ENCODE measurements at regions not wholly inside any gene's neighbourhood (a gene's known extent, or its start where the extent isn't known, plus 50 kb on each side); places are given as distances from the start of the nearest gene placed in this dataset.
"Not testable (repeated sequence)": the region's sequence is repeated elsewhere in the genome, so short reads cannot be mapped to it uniquely, and the experiment has no call there.

DNA sequence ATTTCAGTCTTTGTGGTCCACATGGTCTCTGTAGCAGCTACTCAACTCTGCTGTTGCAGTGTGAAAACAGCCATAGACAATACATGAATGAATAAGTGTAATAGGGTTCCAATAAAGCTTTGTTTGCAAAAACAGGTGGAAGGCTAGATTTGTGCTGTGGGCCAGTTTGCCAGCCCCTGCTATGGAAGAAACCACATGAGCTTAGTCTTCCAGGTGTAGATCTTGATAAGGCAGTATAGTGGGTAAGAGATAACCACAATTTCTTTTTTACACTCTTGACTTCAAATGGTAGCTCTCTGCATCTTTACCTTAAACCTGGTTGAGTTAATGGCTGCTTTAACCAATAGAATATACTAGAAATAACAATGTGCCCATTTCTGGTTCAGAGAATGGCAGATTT, 135.0 kb upstream of the PALS2 start:
- H3K4me3 ChIP-seq (ENCODE audit: severe bottlenecking) = no peak overlapping the region
- DNase-seq (ENCODE audit: low spot score) = no peak
- H3K36me3 ChIP-seq (ENCODE audit: low read depth) = no peaks in the 10 kb centered on the region
- no peak for TF ChIP-seq CTCF (IDR thresholded peaks at IDR 0.05; ENCODE audit: poor library complexity, severe bottlenecking)
- H3K4me1 ChIP-seq (ENCODE audit: insufficient read depth, poor library complexity, severe bottlenecking) = peaks cover 4% of the 10 kb centered on the region
- no peaks in the 10 kb centered on the region for H3K9me3 ChIP-seq (ENCODE audit: severe bottlenecking)
- no peak for ATAC-seq (ENCODE audit: low read depth)
- H3K27me3 ChIP-seq (ENCODE audit: insufficient read depth, poor library complexity, severe bottlenecking) = no peaks in the 10 kb centered on the region
- no peak overlapping the region for H3K27ac ChIP-seq (ENCODE audit: poor library complexity, severe bottlenecking)

DNA sequence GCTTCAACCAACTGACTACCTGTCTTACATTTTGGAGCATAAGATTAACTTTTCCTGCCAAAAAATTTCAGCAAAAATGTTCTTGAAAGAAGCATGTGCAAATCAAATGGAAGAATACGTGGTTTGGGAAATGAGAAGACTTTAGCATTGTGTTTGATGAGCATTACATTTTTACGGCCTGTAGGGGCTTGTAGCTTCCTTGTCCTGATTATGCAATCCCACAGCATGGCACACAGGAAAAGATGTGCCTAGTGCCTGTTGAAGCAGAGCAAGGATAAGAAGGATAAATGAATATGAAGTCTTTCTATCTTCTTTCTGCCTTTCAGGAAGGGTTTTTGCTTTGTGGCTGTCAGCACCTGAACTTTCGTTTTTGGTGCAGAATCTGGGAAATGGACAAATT, 134.1 kb upstream of the PALS2 start:
- not testable (repeated sequence) for H3K4me1 ChIP-seq (ENCODE audit: insufficient read depth, poor library complexity, severe bottlenecking); H3K36me3 ChIP-seq (ENCODE audit: low read depth); H3K27me3 ChIP-seq (ENCODE audit: insufficient read depth, poor library complexity, severe bottlenecking); DNase-seq (ENCODE audit: low spot score); H3K9me3 ChIP-seq (ENCODE audit: severe bottlenecking); H3K27ac ChIP-seq (ENCODE audit: poor library complexity, severe bottlenecking); H3K4me3 ChIP-seq (ENCODE audit: severe bottlenecking)
- ATAC-seq (ENCODE audit: low read depth) = peak; percentile 68

GRCh38 chr7:24440892-24441291, 132.4 kb upstream of the PALS2 start:
- Histone ChIP-seq H3K27me3 (ENCODE audit: insufficient read depth, poor library complexity, severe bottlenecking) (no peaks in the 10 kb centered on the region), H3K27ac (ENCODE audit: poor library complexity, severe bottlenecking) (no peak overlapping the region), H3K4me1 (ENCODE audit: insufficient read depth, poor library complexity, severe bottlenecking) (peaks cover 4% of the 10 kb centered on the region), H3K36me3 (ENCODE audit: low read depth) (no peaks in the 10 kb centered on the region), H3K9me3 (ENCODE audit: severe bottlenecking) (no peaks in the 10 kb centered on the region), H3K4me3 (ENCODE audit: severe bottlenecking) (no peak overlapping the region)
- ATAC-seq (ENCODE audit: low read depth) (no peak), DNase-seq (ENCODE audit: low spot score) (no peak)
- TF ChIP-seq CTCF (IDR thresholded peaks at IDR 0.05; ENCODE audit: poor library complexity, severe bottlenecking) = no peak

- Histone ChIP-seq H3K9me3 (ENCODE audit: severe bottlenecking) (no peaks in the 10 kb centered on the region), H3K4me3 (ENCODE audit: severe bottlenecking) (no peak overlapping the region), H3K36me3 (ENCODE audit: low read depth) (no peaks in the 10 kb centered on the region), H3K27ac (ENCODE audit: poor library complexity, severe bottlenecking) (no peak overlapping the region), H3K4me1 (ENCODE audit: insufficient read depth, poor library complexity, severe bottlenecking) (peaks cover 4% of the 10 kb centered on the region), H3K27me3 (ENCODE audit: insufficient read depth, poor library complexity, severe bottlenecking) (no peaks in the 10 kb centered on the region)
- DNase-seq (ENCODE audit: low spot score) = no peak
- no peak for TF ChIP-seq CTCF (IDR thresholded peaks at IDR 0.05; ENCODE audit: poor library complexity, severe bottlenecking)
- ATAC-seq (ENCODE audit: low read depth) = no peak
Observed at GRCh38 chr7:24441314-24442027, 131.8 kb upstream of the PALS2 start.

- DNase-seq (ENCODE audit: low spot score) (no peak), ATAC-seq (ENCODE audit: low read depth) (no peak)
- no peak for TF ChIP-seq CTCF (IDR thresholded peaks at IDR 0.05; ENCODE audit: poor library complexity, severe bottlenecking)
- Histone ChIP-seq H3K27ac (ENCODE audit: poor library complexity, severe bottlenecking) (no peak overlapping the region), H3K4me1 (ENCODE audit: insufficient read depth, poor library complexity, severe bottlenecking) (peaks cover 4% of the 10 kb centered on the region), H3K36me3 (ENCODE audit: low read depth) (no peaks in the 10 kb centered on the region), H3K27me3 (ENCODE audit: insufficient read depth, poor library complexity, severe bottlenecking) (no peaks in the 10 kb centered on the region), H3K9me3 (ENCODE audit: severe bottlenecking) (no peaks in the 10 kb centered on the region), H3K4me3 (ENCODE audit: severe bottlenecking) (no peak overlapping the region)
Observed at GRCh38 chr7:24442170-24442777, 131.0 kb upstream of the PALS2 start.

Measured in RWPE2 (cell line).